Neural cell (in vitro differentiated cells): ENCODE measurements at regions not wholly inside any gene's neighbourhood (a gene's known extent, or its start where the extent isn't known, plus 50 kb on each side); places are given as distances from the start of the nearest gene placed in this dataset.

Source experiments
- H2AFZ ChIP-seq: fragments of 200-600, 300-800 bp; sonication (generic), shearing (Covaris generic); 2 replicates; pipeline ENCODE4 v1.6.0; 2014; ENCODE audit warnings: low read depth, mild to moderate bottlenecking, antibody characterized with exemption, low read length, moderate library complexity
- H3F3A ChIP-seq: fragments of 200-600 bp; shearing (Covaris generic); 2 replicates; pipeline ENCODE4 v1.6.1; 2016; ENCODE audit warnings: mild to moderate bottlenecking, moderate library complexity, mixed read lengths, antibody characterized with exemption, low read length; ENCODE audit not compliant: insufficient read depth, poor library complexity, severe bottlenecking
- H3K27ac ChIP-seq: fragments of 200-600, 300-800 bp; sonication (generic), shearing (Covaris generic); 2 replicates; pipeline ENCODE4 v1.5.1; 2014; ENCODE audit warnings: mild to moderate bottlenecking, low read length, moderate library complexity
- H3K27me3 ChIP-seq: fragments of 300-800, 200-600 bp; sonication (generic), shearing (Covaris generic); 2 replicates; pipeline ENCODE4 v1.6.0; 2014; ENCODE audit warnings: mild to moderate bottlenecking, low read depth, low read length, moderate library complexity; ENCODE audit not compliant: insufficient read depth
- H3K36me3 ChIP-seq: fragments of 300-800, 200-600 bp; sonication (generic), shearing (Covaris generic); 2 replicates; pipeline ENCODE4 v1.5.1; 2014; ENCODE audit warnings: mild to moderate bottlenecking, antibody characterized with exemption, low read length, moderate library complexity; ENCODE audit not compliant: insufficient read depth
- H3K4me2 ChIP-seq: fragments of 300-800, 200-600 bp; sonication (generic), shearing (Covaris generic); 2 replicates; pipeline ENCODE4 v1.6.0; 2014; ENCODE audit warnings: mild to moderate bottlenecking, low read length
- H3K4me3 ChIP-seq: fragments of 300-800, 200-600 bp; sonication (generic), shearing (Covaris generic); 2 replicates; pipeline ENCODE4 v1.5.1; 2014; ENCODE audit warnings: mild to moderate bottlenecking, low read length, moderate library complexity
- H3K79me2 ChIP-seq: fragments of 200-600 bp; shearing (Covaris generic); replicated peaks from 2 replicates; pipeline ENCODE4 v1.6.0; 2014; ENCODE audit warnings: mild to moderate bottlenecking, low read length, moderate library complexity; ENCODE audit not compliant: insufficient read depth
- H3K9ac ChIP-seq: fragments of 300-800, 200-600 bp; sonication (generic), shearing (Covaris generic); 2 replicates; pipeline ENCODE4 v1.6.1; 2016; ENCODE audit warnings: mild to moderate bottlenecking, low read length, mixed read lengths
- H3K9me2 ChIP-seq: fragments of 200-600 bp; shearing (Covaris generic); 2 replicates; pipeline ENCODE4 v1.6.1; 2016; ENCODE audit warnings: mild to moderate bottlenecking, low read length, mixed read lengths; ENCODE audit not compliant: insufficient read depth
- H3K9me3 ChIP-seq: fragments of 200-600, 300-800 bp; sonication (generic), shearing (Covaris generic); 2 replicates; pipeline ENCODE4 v1.6.1; 2016; ENCODE audit warnings: mild to moderate bottlenecking, mixed run types, low read length, moderate library complexity, mixed read lengths
- H4K20me1 ChIP-seq: fragments of 200-600 bp; shearing (Covaris generic); 2 replicates; pipeline ENCODE4 v1.6.1; 2016; ENCODE audit warnings: mild to moderate bottlenecking, mixed run types; ENCODE audit not compliant: insufficient read depth
- CTCF ChIP-seq: fragments of 450-650 bp; IDR thresholded peaks from 2 replicates; pipeline ENCODE4 v1.5.1; 2014; ENCODE audit warnings: antibody characterized with exemption, mild to moderate bottlenecking, moderate library complexity; ENCODE audit not compliant: poor library complexity, severe bottlenecking
- EP300 ChIP-seq: fragments of 450-650 bp; conservative IDR thresholded peaks from 2 replicates; pipeline ENCODE4 v1.6.1; 2014; ENCODE audit warnings: antibody characterized with exemption, mild to moderate bottlenecking, moderate library complexity; ENCODE audit not compliant: poor library complexity, severe bottlenecking
- EZH2 ChIP-seq: fragments of 200-600, 300-800 bp; shearing (Covaris generic), sonication (generic); IDR thresholded peaks from 2 replicates; pipeline ENCODE4 v1.6.1; 2014; ENCODE audit warnings: antibody characterized with exemption, low read length, borderline replicate concordance, mild to moderate bottlenecking; ENCODE audit not compliant: insufficient read depth, poor library complexity, severe bottlenecking
- MXI1 ChIP-seq: fragments of 450-650 bp; conservative IDR thresholded peaks from 2 replicates; pipeline ENCODE4 v1.6.1; 2014; ENCODE audit warnings: antibody characterized with exemption, mild to moderate bottlenecking; ENCODE audit not compliant: poor library complexity, severe bottlenecking
- POLR2AphosphoS5 ChIP-seq: IDR thresholded peaks from 2 replicates; pipeline ENCODE4 v1.6.1; 2012
- RAD21 ChIP-seq: fragments of 450-650 bp; conservative IDR thresholded peaks from 2 replicates; pipeline ENCODE4 v1.6.1; 2014; ENCODE audit warnings: antibody characterized with exemption, mild to moderate bottlenecking, moderate library complexity
- REST ChIP-seq: IDR thresholded peaks from 2 replicates; pipeline ENCODE4 v1.6.1; 2012; ENCODE audit warnings: borderline replicate concordance
- SMC3 ChIP-seq: fragments of 450-650 bp; conservative IDR thresholded peaks from 2 replicates; pipeline ENCODE4 v1.6.1; 2014; ENCODE audit warnings: antibody characterized with exemption, mild to moderate bottlenecking, moderate library complexity; ENCODE audit not compliant: poor library complexity
- TAF1 ChIP-seq: IDR thresholded peaks from 2 replicates; pipeline ENCODE4 v1.6.1; 2012; ENCODE audit warnings: low read depth

DNA sequence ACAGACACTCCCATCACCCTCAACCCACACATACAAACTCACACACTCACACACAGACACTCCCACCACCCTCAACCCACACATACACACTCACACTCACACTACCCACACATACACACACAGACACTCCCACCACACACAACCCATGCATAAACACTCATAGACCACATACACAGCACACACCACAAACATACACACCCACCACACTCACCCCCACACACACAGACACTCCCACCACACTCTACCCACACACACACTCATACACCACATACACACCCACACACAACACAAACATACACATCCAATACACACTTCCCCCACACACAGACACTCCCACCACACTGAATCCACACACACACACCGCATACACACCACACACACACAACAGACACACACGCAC is 521.2 kb downstream of the TCERG1L start:
- Histone ChIP-seq H3K9me2 (no peaks in the 10 kb centered on the region), H3K27me3 (no peaks in the 10 kb centered on the region), H3K4me2 (no peak overlapping the region), H3F3A (no peaks in the 10 kb centered on the region), H3K4me3 (no peak overlapping the region), H4K20me1 (no peaks in the 10 kb centered on the region), H3K27ac (no peak overlapping the region), H2AFZ (no peak overlapping the region), H3K79me2 (no peaks in the 10 kb centered on the region), H3K9ac (no peak overlapping the region), H3K9me3 (peaks cover 4% of the 10 kb centered on the region), H3K36me3 (no peaks in the 10 kb centered on the region)
- TF ChIP-seq REST: no peak
- TF ChIP-seq SMC3: no peak
- no peak for TF ChIP-seq TAF1
- no peak for TF ChIP-seq MXI1
- no peak for TF ChIP-seq EP300
- no peak for TF ChIP-seq CTCF
- no peak for TF ChIP-seq RAD21
- no peak for TF ChIP-seq EZH2
- no peak for TF ChIP-seq POLR2AphosphoS5

DNA sequence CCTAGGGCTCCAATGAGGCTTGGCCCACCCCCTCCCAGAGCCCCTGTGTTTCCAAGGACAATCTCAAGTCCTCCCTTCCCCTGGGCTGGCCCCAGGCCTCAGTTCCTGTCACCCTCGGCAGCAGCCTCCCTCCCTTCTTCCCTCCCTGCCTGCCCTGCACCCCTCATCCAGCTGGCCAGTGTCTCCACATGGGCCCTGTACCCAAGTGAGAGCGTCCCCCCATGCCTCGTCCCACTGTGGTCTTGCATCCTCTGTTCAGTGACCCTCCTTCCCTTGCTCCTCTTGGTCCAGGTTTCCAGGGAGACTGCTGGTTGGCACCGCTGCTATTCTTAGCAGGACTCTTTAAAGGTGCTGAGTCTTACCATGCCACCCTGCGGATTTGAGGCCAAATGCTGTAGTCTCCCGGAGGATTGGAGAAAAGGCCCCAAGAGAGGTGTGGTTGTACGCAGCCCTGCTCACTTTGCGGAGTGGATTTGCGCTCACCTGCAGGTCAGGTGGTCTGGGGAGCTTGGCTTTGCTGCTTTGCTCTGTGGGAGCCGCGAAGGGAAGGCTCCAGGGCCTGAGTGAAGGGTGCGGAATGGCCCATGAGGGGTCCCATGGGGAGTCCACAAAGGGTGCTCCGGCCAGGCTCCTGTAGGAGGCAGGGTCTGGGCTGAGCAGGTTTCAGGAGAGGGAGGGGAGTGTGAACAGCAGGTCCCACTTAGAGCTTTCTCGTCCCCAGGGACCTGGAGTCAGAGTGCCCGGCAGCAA is 519.2 kb downstream of the TCERG1L start:
- no peaks in the 10 kb centered on the region for H3K79me2 ChIP-seq
- H3K9me2 ChIP-seq: no peaks in the 10 kb centered on the region
- no peak for TF ChIP-seq MXI1
- no peak for TF ChIP-seq REST
- no peak for TF ChIP-seq EP300
- TF ChIP-seq SMC3: no peak
- no peak for TF ChIP-seq TAF1
- TF ChIP-seq RAD21: no peak
- TF ChIP-seq POLR2AphosphoS5: no peak
- no peak for TF ChIP-seq CTCF
- TF ChIP-seq EZH2: no peak

More for the DNA sequence above, 519.2 kb downstream of the TCERG1L start:
- Histone ChIP-seq H3F3A (no peaks in the 10 kb centered on the region), H3K4me2 (no peak overlapping the region), H3K9ac (no peak overlapping the region), H3K27me3 (no peaks in the 10 kb centered on the region), H3K9me3 (peaks cover 4% of the 10 kb centered on the region), H2AFZ (no peak overlapping the region), H4K20me1 (no peaks in the 10 kb centered on the region), H3K4me3 (no peak overlapping the region), H3K27ac (no peak overlapping the region), H3K36me3 (no peaks in the 10 kb centered on the region)
